Fibroblast of mammary gland (primary cell): ENCODE measurements at regions not wholly inside any gene's neighbourhood (a gene's known extent, or its start where the extent isn't known, plus 50 kb on each side); places are given as distances from the start of the nearest gene placed in this dataset.

ENCODE experiments used
- DNase-seq: peaks from one replicate; pipeline ENCODE4 v3.0.0-alpha.2; 2010; ENCODE audit warnings: low read depth
- H3K4me3 ChIP-seq: 2 replicates; pipeline ENCODE4 v1.5.1; 2011; ENCODE audit warnings: low read depth, mild to moderate bottlenecking, low read length, moderate library complexity; ENCODE audit not compliant: control insufficient read depth
- TF ChIP-seq, protein P1 (sequence below): conservative IDR thresholded peaks from 2 replicates; pipeline ENCODE4 v1.5.1; 2011; ENCODE audit warnings: low read depth, low read length, inconsistent platforms; ENCODE audit not compliant: control insufficient read depth, insufficient read depth

DNA sequence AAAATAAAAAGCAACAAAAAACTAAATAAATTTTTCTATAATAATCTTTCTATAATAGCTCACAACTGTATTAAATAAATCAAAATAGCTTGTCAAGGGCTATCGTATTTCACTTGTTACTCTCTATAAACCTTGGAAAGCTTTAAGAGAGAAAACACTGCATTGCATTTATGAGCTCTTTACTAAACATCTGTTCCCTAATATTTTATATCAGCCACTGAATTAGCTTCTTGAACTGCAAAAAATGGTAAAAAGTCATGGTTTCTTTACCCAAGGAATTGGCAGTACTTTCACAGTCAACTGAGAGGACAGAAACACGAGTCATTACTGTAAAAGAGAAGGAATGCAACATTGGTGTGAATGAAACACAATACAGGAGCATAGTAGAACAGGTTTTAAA, 671.2 kb downstream of the PCDH18 start:
- no peak for DNase-seq
- no peak overlapping the region for H3K4me3 ChIP-seq
- TF ChIP-seq, protein P1, sequence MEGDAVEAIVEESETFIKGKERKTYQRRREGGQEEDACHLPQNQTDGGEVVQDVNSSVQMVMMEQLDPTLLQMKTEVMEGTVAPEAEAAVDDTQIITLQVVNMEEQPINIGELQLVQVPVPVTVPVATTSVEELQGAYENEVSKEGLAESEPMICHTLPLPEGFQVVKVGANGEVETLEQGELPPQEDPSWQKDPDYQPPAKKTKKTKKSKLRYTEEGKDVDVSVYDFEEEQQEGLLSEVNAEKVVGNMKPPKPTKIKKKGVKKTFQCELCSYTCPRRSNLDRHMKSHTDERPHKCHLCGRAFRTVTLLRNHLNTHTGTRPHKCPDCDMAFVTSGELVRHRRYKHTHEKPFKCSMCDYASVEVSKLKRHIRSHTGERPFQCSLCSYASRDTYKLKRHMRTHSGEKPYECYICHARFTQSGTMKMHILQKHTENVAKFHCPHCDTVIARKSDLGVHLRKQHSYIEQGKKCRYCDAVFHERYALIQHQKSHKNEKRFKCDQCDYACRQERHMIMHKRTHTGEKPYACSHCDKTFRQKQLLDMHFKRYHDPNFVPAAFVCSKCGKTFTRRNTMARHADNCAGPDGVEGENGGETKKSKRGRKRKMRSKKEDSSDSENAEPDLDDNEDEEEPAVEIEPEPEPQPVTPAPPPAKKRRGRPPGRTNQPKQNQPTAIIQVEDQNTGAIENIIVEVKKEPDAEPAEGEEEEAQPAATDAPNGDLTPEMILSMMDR: no peak

DNA sequence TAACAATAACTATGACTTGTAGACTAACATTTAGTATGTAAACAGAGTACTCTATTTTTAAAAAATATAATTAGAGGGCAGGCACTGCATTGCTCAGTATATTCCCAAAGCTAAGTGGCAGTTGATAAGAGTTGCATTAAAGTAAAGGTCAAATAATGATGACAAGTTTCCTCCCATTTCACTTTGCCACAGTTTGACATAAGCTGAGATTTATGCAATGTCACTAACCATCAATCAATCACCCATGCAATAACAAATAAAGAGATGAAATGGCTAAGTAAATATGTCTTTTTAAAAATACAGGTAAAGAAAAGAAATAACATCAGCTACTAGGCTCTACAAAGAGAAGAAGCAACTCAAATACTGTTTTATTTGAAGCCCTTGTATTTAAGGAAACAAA, 673.4 kb downstream of the PCDH18 start:
- H3K4me3 ChIP-seq: no peak overlapping the region
- TF ChIP-seq, protein P1: no peak
- DNase-seq: no peak

DNA sequence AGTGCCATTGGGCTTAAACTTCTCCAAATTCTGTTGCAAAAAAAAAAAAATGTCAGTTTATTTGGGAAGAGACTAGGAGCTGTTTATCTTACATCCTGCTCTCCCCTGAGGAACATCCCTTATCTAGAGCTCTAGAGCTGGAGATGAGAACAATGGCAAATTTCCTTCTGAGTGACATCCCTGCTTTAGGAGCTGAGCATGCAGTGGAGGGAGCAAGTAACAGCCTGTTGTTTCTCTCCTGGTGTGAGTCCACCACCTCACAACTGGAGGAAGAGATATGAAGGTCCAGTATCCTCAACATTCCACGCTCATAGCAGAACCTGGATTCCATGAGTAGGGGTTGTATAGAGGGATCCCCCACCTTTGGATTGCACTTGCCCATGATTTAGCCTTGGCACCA, 676.4 kb downstream of the PCDH18 start:
- H3K4me3 ChIP-seq: no peak overlapping the region
- TF ChIP-seq, protein P1: no peak
- DNase-seq: no peak

DNA sequence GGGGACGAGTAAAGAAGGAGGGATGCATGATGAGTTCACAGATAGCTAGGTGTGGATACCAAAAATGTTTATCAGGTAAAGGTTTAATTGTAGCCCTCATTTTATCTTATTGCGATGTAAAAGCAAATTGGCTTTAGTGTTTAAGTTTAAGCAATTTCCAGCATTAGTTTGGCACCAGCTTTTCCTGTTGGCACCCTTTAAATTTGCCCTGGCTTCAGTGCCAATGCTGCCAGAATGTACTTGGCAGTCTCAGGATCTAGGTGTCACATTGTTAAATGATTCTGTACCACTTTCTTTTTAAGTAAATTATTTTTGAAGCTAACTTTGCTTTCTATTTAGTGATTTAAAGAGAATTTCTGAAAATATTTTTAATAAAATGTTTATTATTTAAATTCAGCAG, 681.8 kb downstream of the PCDH18 start:
- DNase-seq: no peak
- TF ChIP-seq, protein P1: no peak
- no peak overlapping the region for H3K4me3 ChIP-seq

DNA sequence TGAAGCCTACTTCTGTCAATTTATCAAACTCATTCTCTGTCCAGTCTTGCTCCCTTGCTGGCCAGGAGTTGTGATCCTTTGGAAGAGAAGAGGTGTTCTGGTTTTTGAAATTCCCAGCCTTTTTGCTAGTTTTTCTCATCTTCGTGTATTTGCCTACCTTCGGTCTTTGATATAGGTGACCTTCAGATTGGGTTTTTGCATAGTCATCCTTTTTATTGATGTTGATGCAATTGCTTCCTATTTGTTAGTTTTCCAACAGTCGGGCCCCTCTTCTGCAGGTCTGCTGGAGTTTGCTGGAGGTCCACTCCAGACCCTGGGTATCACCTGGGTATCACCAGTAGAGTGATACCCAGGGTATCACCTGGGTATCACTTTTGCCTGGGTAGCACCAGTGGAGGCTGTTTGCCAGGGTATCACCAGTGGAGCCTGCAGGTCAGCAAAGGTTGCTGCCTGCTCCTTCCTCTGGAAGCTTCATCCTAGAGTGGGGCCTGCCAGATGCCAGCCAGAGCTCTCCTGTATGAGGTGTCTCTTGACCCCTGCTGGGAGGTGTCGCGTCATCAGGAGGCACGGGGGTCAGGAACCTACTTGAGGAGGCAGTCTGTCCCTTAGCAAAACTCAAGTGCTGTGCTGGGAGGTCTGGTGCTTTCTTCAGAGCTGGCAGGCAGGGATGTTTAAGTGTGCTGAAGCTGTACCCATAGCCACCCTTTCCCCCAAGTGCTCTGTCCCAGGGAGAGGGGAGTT, 684.2 kb downstream of the PCDH18 start:
- no peak overlapping the region for H3K4me3 ChIP-seq
- DNase-seq: no peak
- TF ChIP-seq, protein P1: no peak

DNA sequence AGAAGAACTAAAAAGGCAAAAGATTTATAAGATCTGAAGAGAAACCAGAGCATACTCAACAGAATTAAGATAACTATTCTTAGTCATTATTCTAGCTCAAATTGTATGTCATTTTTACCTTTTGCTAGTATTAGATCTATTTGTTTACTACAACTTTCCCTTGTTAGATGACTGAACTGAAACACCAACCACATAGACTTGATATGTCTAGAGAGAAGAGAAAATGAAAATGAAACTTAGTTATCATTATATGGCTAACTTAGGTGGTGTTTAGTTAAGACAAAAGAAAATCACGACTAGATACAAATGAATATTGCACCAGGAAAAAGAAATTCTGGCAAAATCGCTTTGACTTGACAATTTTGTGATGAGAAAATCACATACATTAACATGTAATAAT, 690.8 kb downstream of the PCDH18 start:
- H3K4me3 ChIP-seq: no peak overlapping the region
- DNase-seq: no peak
- TF ChIP-seq, protein P1: no peak
